B cell (primary cell): ENCODE measurements at regions not wholly inside any gene's neighbourhood (a gene's known extent, or its start where the extent isn't known, plus 50 kb on each side); places are given as distances from the start of the nearest gene placed in this dataset.

Experiments used
- ATAC-seq: fragments of 200-7000 bp; cut with Tn5 transposase; one replicate; pipeline ENCODE4 v1.10.0; 2021; ENCODE audit warnings: low read depth, mild to moderate bottlenecking, moderate number of reproducible peaks, moderate library complexity
- CTCF ChIA-PET: fragments of 350-600 bp; sonication (Branson Sonifier 250); formaldehyde crosslinking; loops from one replicate; lab custom pipeline; 2021; ENCODE audit warnings: antibody characterized with exemption, inconsistent platforms; lab: Charles Lee
- POLR2A ChIA-PET: fragments of 350-600 bp; sonication (Branson Sonifier 250); formaldehyde crosslinking; loops from one replicate; lab custom pipeline; 2021; ENCODE audit warnings: antibody characterized with exemption; lab: Charles Lee
- DNase-seq: peaks from one replicate; pipeline ENCODE4 v3.0.0; 2013
- H2AFZ ChIP-seq: 2 replicates; pipeline ENCODE4 v1.6.1; 2012; ENCODE audit warnings: mild to moderate bottlenecking, low read depth, low read length; ENCODE audit not compliant: insufficient read depth, poor library complexity, severe bottlenecking
- H3K27ac ChIP-seq, 2 donors: 1 replicate in 1 of 2; 2 replicates in 1 of 2; pipeline ENCODE4 v1.5.1; 2012 to 2013; ENCODE audit warnings: low read length in 2 of 2, mild to moderate bottlenecking in 2 of 2, moderate library complexity in 1 of 2
- H3K27me3 ChIP-seq, 4 experiments: fragments of 200-600 bp in 1 of 4; sonication (generic) in 1 of 4; replicated peaks in 1 of 4; 1 replicate in 2 of 4; 2 replicates in 2 of 4; pipeline versions ENCODE4 v1.6.1 to v1.7.0; 2013 to 2016; ENCODE audit warnings: low read length in 3 of 4, mild to moderate bottlenecking in 2 of 4, mixed read lengths in 1 of 4, moderate library complexity in 1 of 4; ENCODE audit not compliant: insufficient read depth in 4 of 4, control insufficient read depth in 3 of 4; ENCODE audit errors: control extremely low read depth in 1 of 4
- H3K36me3 ChIP-seq, 2 experiments: replicated peaks in 1 of 2; 1 replicate in 1 of 2; 2 replicates in 1 of 2; pipeline versions ENCODE4 v1.6.1 to v1.7.1; 2013; ENCODE audit warnings: low read length in 1 of 2; ENCODE audit not compliant: insufficient read depth in 2 of 2, control insufficient read depth in 1 of 2; ENCODE audit errors: control extremely low read depth in 1 of 2, extremely low read depth in 1 of 2
- H3K4me1 ChIP-seq, 2 donors: fragments of 200-600 bp in 1 of 2; sonication (generic) in 1 of 2; 1 replicate in 1 of 2; 2 replicates in 1 of 2; pipeline versions ENCODE4 v1.5.1 to v1.6.1; 2013 to 2017; ENCODE audit warnings: low read length in 2 of 2; ENCODE audit not compliant: control insufficient read depth in 2 of 2, insufficient read depth in 2 of 2
- H3K4me2 ChIP-seq: replicated peaks from 2 replicates; pipeline ENCODE3; 2012; ENCODE audit warnings: mild to moderate bottlenecking, low read depth, low read length; ENCODE audit not compliant: poor library complexity, severe bottlenecking
- H3K4me3 ChIP-seq, 5 experiments: fragments of 200-600 bp in 1 of 5; sonication (generic) in 1 of 5; 1 replicate in 3 of 5; 2 replicates in 2 of 5; pipeline versions ENCODE4 v1.5.1 to v1.7.0; 2011 to 2016; ENCODE audit warnings: low read length in 4 of 5, mild to moderate bottlenecking in 4 of 5, low read depth in 2 of 5, control low read depth in 1 of 5, moderate library complexity in 1 of 5; ENCODE audit not compliant: insufficient read depth in 1 of 5; ENCODE audit errors: control extremely low read depth in 1 of 5, extremely low read depth in 1 of 5
- H3K79me2 ChIP-seq: fragments of 200-600 bp; sonication (generic); one replicate; pipeline ENCODE4 v1.6.0; 2016; ENCODE audit warnings: low read length; ENCODE audit not compliant: control insufficient read depth, insufficient read depth
- H3K9ac ChIP-seq: fragments of 200-600 bp; sonication (generic); 2 replicates; pipeline ENCODE4 v1.6.1; 2017; ENCODE audit warnings: mild to moderate bottlenecking, low read length, moderate library complexity
- H3K9me3 ChIP-seq, 3 donors: one replicate each; pipeline versions ENCODE4 v1.6.1 to v1.7.1; 2013; ENCODE audit warnings: low read length in 2 of 3; ENCODE audit not compliant: control insufficient read depth in 2 of 3, insufficient read depth in 1 of 3; ENCODE audit errors: control extremely low read depth in 1 of 3
- H4K20me1 ChIP-seq: 2 replicates; pipeline ENCODE4 v1.6.0; 2012; ENCODE audit warnings: mild to moderate bottlenecking, low read length; ENCODE audit not compliant: insufficient read depth, control insufficient read depth, poor library complexity, severe bottlenecking
- H3K27ac Mint-ChIP-seq: one replicate; pipeline ENCODE4 v1.8.0; 2021; ENCODE audit warnings: mixed read lengths
- H3K27me3 Mint-ChIP-seq: one replicate; pipeline ENCODE4 v1.8.0; 2021; ENCODE audit warnings: mixed read lengths
- H3K4me1 Mint-ChIP-seq: one replicate; pipeline ENCODE4 v1.8.0; 2021; ENCODE audit warnings: mixed read lengths
- H3K4me3 Mint-ChIP-seq: one replicate; pipeline ENCODE4 v1.8.0; 2021; ENCODE audit warnings: mixed read lengths
- H3K9me3 Mint-ChIP-seq: one replicate; pipeline ENCODE4 v1.8.0; 2022; ENCODE audit warnings: mixed read lengths; ENCODE audit not compliant: insufficient read depth
- CTCF ChIP-seq: fragments of 200-600 bp; IDR thresholded peaks from one replicate; pipeline ENCODE4 v1.8.0; 2022; ENCODE audit warnings: antibody characterized with exemption, mild to moderate bottlenecking
- EZH2 ChIP-seq: IDR thresholded peaks from 2 replicates; pipeline ENCODE4 v1.6.1; 2012; ENCODE audit warnings: borderline replicate concordance, low read depth, mild to moderate bottlenecking, moderate library complexity, low read length; ENCODE audit not compliant: insufficient read depth, poor library complexity, severe bottlenecking
- WGBS: methylation state at CpG from one replicate; pipeline ENCODE4 v1.1.5; 2013; ENCODE audit warnings: missing lambda C conversion rate; ENCODE audit not compliant: insufficient coverage; 5-methylcytosine and 5-hydroxymethylcytosine counted together
- intact Hi-C: fragments of 100-400 bp; cut with micrococcal nuclease; formaldehyde crosslinking; loops from one replicate; pipeline ENCODE4 v1.10.0; 2022

- no peak overlapping the region for H2AFZ ChIP-seq
- intact Hi-C loops = no loop called here
- peaks cover 0 to 4% of the 10 kb centered on the region in 2 experiments for H3K36me3 ChIP-seq
- TF ChIP-seq CTCF = no peak
- no peak for TF ChIP-seq EZH2
- 97% methylated on average over 4 of the region's 7 CpGs for WGBS
- no peak overlapping the region for H3K9ac ChIP-seq
- POLR2A ChIA-PET = no interaction called here
- Mint-ChIP-seq H3K4me3 (no peak overlapping the region), H3K4me1 (no peaks in the 10 kb centered on the region), H3K27ac (no peak overlapping the region), H3K9me3 (no peaks in the 10 kb centered on the region), H3K27me3 (no peaks in the 10 kb centered on the region)
- DNase-seq (no peak), ATAC-seq (no peak)
- H4K20me1 ChIP-seq = no peaks in the 10 kb centered on the region
- H3K9me3 ChIP-seq = peaks cover 0 to 12% (median 0%) of the 10 kb centered on the region in 3 donors
- no peaks in the 10 kb centered on the region for H3K4me1 ChIP-seq
- no peaks in the 10 kb centered on the region for H3K79me2 ChIP-seq
- CTCF ChIA-PET = no interaction called here
- H3K4me3 ChIP-seq = no peak overlapping the region
- no peaks in the 10 kb centered on the region for H3K27me3 ChIP-seq
- no peak overlapping the region for H3K4me2 ChIP-seq
- no peak overlapping the region for H3K27ac ChIP-seq
These were observed 75.4 kb upstream of the SPIN4 start for GRCh38 chrX:63426519-63426918.

GRCh38 chrX:63424063-63424462 is 72.9 kb upstream of the SPIN4 start:
- H3K4me3 Mint-ChIP-seq = no peak overlapping the region
- Histone ChIP-seq H3K79me2 (no peaks in the 10 kb centered on the region), H3K9ac (no peak overlapping the region), H3K4me1 (no peaks in the 10 kb centered on the region), H3K4me3 (no peak overlapping the region), H3K9me3 (peaks cover 0 to 12% (median 0%) of the 10 kb centered on the region in 3 donors), H3K27me3 (no peaks in the 10 kb centered on the region), H3K4me2 (no peak overlapping the region), H2AFZ (no peak overlapping the region), H3K36me3 (no peaks in the 10 kb centered on the region), H4K20me1 (no peaks in the 10 kb centered on the region), H3K27ac (no peak overlapping the region)
- POLR2A ChIA-PET = no interaction called here
- intact Hi-C loops = no loop called here
- CTCF ChIA-PET = no interaction called here
- TF ChIP-seq EZH2 (no peak), CTCF (no peak)
- no peaks in the 10 kb centered on the region for H3K9me3 Mint-ChIP-seq
- H3K4me1 Mint-ChIP-seq = no peaks in the 10 kb centered on the region
- DNase-seq (no peak), ATAC-seq (no peak)
- H3K27me3 Mint-ChIP-seq = no peaks in the 10 kb centered on the region
- H3K27ac Mint-ChIP-seq = no peak overlapping the region
